GM19238 (cell line): ENCODE measurements at regions not wholly inside any gene's neighbourhood (a gene's known extent, or its start where the extent isn't known, plus 50 kb on each side); places are given as distances from the start of the nearest gene placed in this dataset.
"Not testable (repeated sequence)": the region's sequence is repeated elsewhere in the genome, so short reads cannot be mapped to it uniquely, and the experiment has no call there.

Experiments used
- DNase-seq: peaks from one replicate; pipeline ENCODE4 v3.0.0; 2011; ENCODE audit warnings: low spot score; ENCODE audit not compliant: insufficient read length

- DNase-seq: no peak
Measured at GRCh38 chr6:85285114-85285513, 164.8 kb upstream of the NT5E start.

GRCh38 chr6:85283436-85283835 lies 166.4 kb upstream of the NT5E start:
- no peak for DNase-seq

GRCh38 chr6:85278466-85279035 lies 171.3 kb upstream of the NT5E start:
- DNase-seq: no peak

- DNase-seq: not testable (repeated sequence)
Measured at GRCh38 chr6:85276026-85276425, 173.9 kb upstream of the NT5E start.

GRCh38 chr6:85275338-85275985 lies 174.4 kb upstream of the NT5E start:
- DNase-seq: no peak

GRCh38 chr6:85273870-85274269 lies 176.0 kb upstream of the NT5E start:
- no peak for DNase-seq

- no peak for DNase-seq
Measured at GRCh38 chr6:85273046-85273445, 176.8 kb upstream of the NT5E start.

- DNase-seq: no peak
Measured at GRCh38 chr6:85272592-85272991, 177.3 kb upstream of the NT5E start.

GRCh38 chr6:85262621-85263020 lies 187.3 kb upstream of the NT5E start:
- DNase-seq: no peak

GRCh38 chr6:85261271-85261670 lies 188.6 kb upstream of the NT5E start:
- DNase-seq: no peak

GRCh38 chr6:85255661-85256060 lies 194.2 kb upstream of the NT5E start:
- no peak for DNase-seq

- no peak for DNase-seq
Measured at GRCh38 chr6:85252552-85252951, 197.3 kb upstream of the NT5E start.

- no peak for DNase-seq
Measured at GRCh38 chr6:85252085-85252484, 197.8 kb upstream of the NT5E start.

GRCh38 chr6:85251300-85251699 lies 198.6 kb upstream of the NT5E start:
- DNase-seq: no peak

GRCh38 chr6:85250586-85251220 lies 199.2 kb upstream of the NT5E start:
- DNase-seq: no peak

GRCh38 chr6:85245004-85245403 lies 204.9 kb upstream of the NT5E start:
- no peak for DNase-seq

- no peak for DNase-seq
Measured at GRCh38 chr6:85241498-85242052, 208.3 kb upstream of the NT5E start.

- DNase-seq: no peak
Measured at GRCh38 chr6:85240787-85241385, 209.0 kb upstream of the NT5E start.

- no peak for DNase-seq
Measured at GRCh38 chr6:85237478-85237877, 212.4 kb upstream of the NT5E start.

- DNase-seq: no peak
Measured at GRCh38 chr6:85236636-85237035, 213.2 kb upstream of the NT5E start.

GRCh38 chr6:85227345-85227744 lies 222.5 kb upstream of the NT5E start:
- DNase-seq: not testable (repeated sequence)

- DNase-seq: not testable (repeated sequence)
Measured at GRCh38 chr6:85212794-85213193, 237.1 kb upstream of the NT5E start.
